ENCODE measurements at regions not wholly inside any gene's neighbourhood (a gene's known extent, or its start where the extent isn't known, plus 50 kb on each side); places are given as distances from the start of the nearest gene placed in this dataset.

DNA sequence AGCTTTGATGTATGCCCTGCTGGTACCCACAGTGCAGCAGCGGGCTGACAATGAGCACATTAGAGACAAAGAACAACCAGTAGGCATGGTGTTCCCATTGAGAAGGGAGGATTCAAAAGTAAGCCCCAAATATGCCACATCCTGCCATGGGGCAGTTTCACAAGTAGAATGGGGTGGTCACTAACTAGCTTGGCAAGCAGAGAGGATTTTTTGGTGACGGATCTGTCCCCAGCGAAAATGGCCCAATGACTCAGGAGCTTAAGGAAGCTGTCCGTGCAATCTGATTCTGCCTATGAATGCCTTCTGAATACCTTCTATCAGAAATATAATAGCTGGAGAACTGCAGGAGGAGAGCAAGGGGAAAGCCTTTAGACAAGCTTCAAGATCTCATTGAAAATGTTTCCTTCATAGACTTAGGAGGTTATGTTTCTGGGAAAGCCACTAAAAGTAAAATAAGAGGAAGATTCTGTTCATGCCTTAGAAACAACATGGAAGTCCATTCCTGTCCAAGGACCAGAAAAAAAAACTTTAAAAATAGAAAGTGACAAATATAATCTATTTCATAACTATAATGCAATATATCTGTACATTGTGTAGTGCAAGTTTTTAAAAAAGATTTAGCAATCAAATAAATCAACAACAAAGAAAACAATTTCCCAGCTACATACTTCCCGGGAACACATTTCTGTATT lies 117.5 kb upstream of the SLC14A2 start:
- TF ChIP-seq CTCF (IDR thresholded peaks at IDR 0.05), result no peak

DNA sequence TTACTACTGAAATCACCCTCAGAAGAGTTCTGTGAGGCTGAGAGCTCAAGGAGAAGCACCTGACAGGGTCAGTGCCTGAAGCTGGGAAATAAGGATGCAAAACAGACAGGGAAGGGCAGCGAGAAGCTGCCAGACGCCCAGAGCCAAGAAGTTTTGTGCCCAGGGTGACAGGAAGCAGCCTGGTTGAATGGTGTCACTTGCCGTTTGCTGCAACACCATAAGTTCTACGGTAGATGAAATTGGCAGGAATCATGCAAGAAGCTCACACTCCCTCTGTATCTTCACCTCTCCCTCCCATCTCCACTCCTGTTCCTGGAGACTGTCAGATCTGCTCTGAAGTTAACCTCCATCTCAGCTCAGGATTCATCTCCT lies 117.0 kb upstream of the SLC14A2 start:
- TF ChIP-seq CTCF (IDR thresholded peaks at IDR 0.05), result no peak

- TF ChIP-seq CTCF (IDR thresholded peaks at IDR 0.05), result no peak
Observed at GRCh38 chr18:45503990-45504389, 111.3 kb upstream of the SLC14A2 start.

GRCh38 chr18:45505497-45506206 lies 109.6 kb upstream of the SLC14A2 start:
- no peak for TF ChIP-seq CTCF (IDR thresholded peaks at IDR 0.05)

GRCh38 chr18:45506951-45507350 lies 108.3 kb upstream of the SLC14A2 start:
- TF ChIP-seq CTCF (IDR thresholded peaks at IDR 0.05), result no peak

GRCh38 chr18:45509535-45509934 lies 105.7 kb upstream of the SLC14A2 start:
- TF ChIP-seq CTCF (IDR thresholded peaks at IDR 0.05), result no peak

DNA sequence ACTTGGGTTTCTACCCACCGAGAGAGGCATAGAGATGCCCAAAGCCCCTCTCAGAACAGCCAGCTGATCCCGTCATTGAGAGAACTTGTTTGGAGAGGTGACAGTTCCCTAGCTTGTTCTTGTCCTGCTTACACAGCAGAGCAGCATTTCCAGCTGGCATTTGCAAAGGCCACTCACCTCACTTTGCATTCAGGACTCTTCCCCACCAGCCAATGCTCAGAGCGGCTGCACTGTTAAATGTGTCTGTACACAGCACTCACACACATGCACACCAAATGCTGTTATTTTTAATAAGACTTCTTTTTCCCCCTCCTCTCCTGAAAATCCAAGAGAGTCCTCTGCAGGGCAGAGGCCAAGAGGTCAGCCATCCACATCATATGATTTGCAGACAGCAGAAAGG lies 104.6 kb upstream of the SLC14A2 start:
- no peak for TF ChIP-seq CTCF (IDR thresholded peaks at IDR 0.05)

All from LNCAP (cell line).